ENCODE measurements at regions not wholly inside any gene's neighbourhood (a gene's known extent, or its start where the extent isn't known, plus 50 kb on each side); places are given as distances from the start of the nearest gene placed in this dataset.

- H3K4me3 ChIP-seq (ENCODE audit: low read depth, low read length) = no peak overlapping the region
Observed at GRCh38 chr6:19438566-19439353, 398.4 kb upstream of the ID4 start.

- H3K4me3 ChIP-seq (ENCODE audit: low read depth, low read length) = no peak overlapping the region
Observed at GRCh38 chr6:19440531-19440930, 396.6 kb upstream of the ID4 start.

- no peak overlapping the region for H3K4me3 ChIP-seq (ENCODE audit: low read depth, low read length)
Observed at GRCh38 chr6:19443411-19443810, 393.8 kb upstream of the ID4 start.

- no peak overlapping the region for H3K4me3 ChIP-seq (ENCODE audit: low read depth, low read length)
Observed at GRCh38 chr6:19444041-19444440, 393.1 kb upstream of the ID4 start.

GRCh38 chr6:19444481-19444880, 392.7 kb upstream of the ID4 start:
- no peak overlapping the region for H3K4me3 ChIP-seq (ENCODE audit: low read depth, low read length)

- no peak overlapping the region for H3K4me3 ChIP-seq (ENCODE audit: low read depth, low read length)
Observed at GRCh38 chr6:19446570-19446969, 390.6 kb upstream of the ID4 start.

GRCh38 chr6:19450651-19451050, 386.5 kb upstream of the ID4 start:
- no peak overlapping the region for H3K4me3 ChIP-seq (ENCODE audit: low read depth, low read length)

- no peak overlapping the region for H3K4me3 ChIP-seq (ENCODE audit: low read depth, low read length)
Observed at GRCh38 chr6:19452495-19452894, 384.7 kb upstream of the ID4 start.

- H3K4me3 ChIP-seq (ENCODE audit: low read depth, low read length) = no peak overlapping the region
Observed at GRCh38 chr6:19454001-19454720, 383.0 kb upstream of the ID4 start.

- H3K4me3 ChIP-seq (ENCODE audit: low read depth, low read length) = no peak overlapping the region
Observed at GRCh38 chr6:19454721-19455392, 382.3 kb upstream of the ID4 start.

- no peak overlapping the region for H3K4me3 ChIP-seq (ENCODE audit: low read depth, low read length)
Observed at GRCh38 chr6:19463250-19463649, 373.9 kb upstream of the ID4 start.

- no peak overlapping the region for H3K4me3 ChIP-seq (ENCODE audit: low read depth, low read length)
Observed at GRCh38 chr6:19463925-19464324, 373.2 kb upstream of the ID4 start.

- no peak overlapping the region for H3K4me3 ChIP-seq (ENCODE audit: low read depth, low read length)
Observed at GRCh38 chr6:19465256-19465655, 371.9 kb upstream of the ID4 start.

GRCh38 chr6:19465760-19466159, 371.4 kb upstream of the ID4 start:
- no peak overlapping the region for H3K4me3 ChIP-seq (ENCODE audit: low read depth, low read length)

GRCh38 chr6:19470333-19470732, 366.8 kb upstream of the ID4 start:
- H3K4me3 ChIP-seq (ENCODE audit: low read depth, low read length) = no peak overlapping the region

GRCh38 chr6:19472153-19472552, 365.0 kb upstream of the ID4 start:
- H3K4me3 ChIP-seq (ENCODE audit: low read depth, low read length) = no peak overlapping the region

GRCh38 chr6:19472850-19473249, 364.3 kb upstream of the ID4 start:
- no peak overlapping the region for H3K4me3 ChIP-seq (ENCODE audit: low read depth, low read length)

GRCh38 chr6:19477563-19477962, 359.6 kb upstream of the ID4 start:
- H3K4me3 ChIP-seq (ENCODE audit: low read depth, low read length) = no peak overlapping the region

GRCh38 chr6:19478273-19478672, 358.9 kb upstream of the ID4 start:
- H3K4me3 ChIP-seq (ENCODE audit: low read depth, low read length) = no peak overlapping the region

- H3K4me3 ChIP-seq (ENCODE audit: low read depth, low read length) = no peak overlapping the region
Observed at GRCh38 chr6:19478992-19479391, 358.2 kb upstream of the ID4 start.

- no peak overlapping the region for H3K4me3 ChIP-seq (ENCODE audit: low read depth, low read length)
Observed at GRCh38 chr6:19479551-19479950, 357.6 kb upstream of the ID4 start.
